DND-41 (cell line): ENCODE measurements at regions not wholly inside any gene's neighbourhood (a gene's known extent, or its start where the extent isn't known, plus 50 kb on each side); places are given as distances from the start of the nearest gene placed in this dataset.

Source experiments
- CTCF ChIP-seq: IDR thresholded peaks from 2 replicates; pipeline ENCODE4 v1.5.1; 2012; ENCODE audit warnings: borderline replicate concordance, low read length, moderate library complexity, mild to moderate bottlenecking; ENCODE audit not compliant: poor library complexity, severe bottlenecking; ENCODE audit errors: extremely low read depth
- EZH2 ChIP-seq: IDR thresholded peaks from 3 replicates; pipeline ENCODE4 v1.6.1; 2012; ENCODE audit warnings: borderline replicate concordance, low read depth, mild to moderate bottlenecking, moderate library complexity, low read length, inconsistent platforms; ENCODE audit not compliant: severe bottlenecking

GRCh38 chr4:28505064-28505463 lies 1644.4 kb downstream of the STIM2 start:
- TF ChIP-seq CTCF (no peak), EZH2 (no peak)
